Epithelial cell of prostate (primary cell): ENCODE measurements at regions not wholly inside any gene's neighbourhood (a gene's known extent, or its start where the extent isn't known, plus 50 kb on each side); places are given as distances from the start of the nearest gene placed in this dataset.

Experiments
- DNase-seq: peaks from one replicate; pipeline ENCODE4 v3.0.0-alpha.2; 2011; ENCODE audit warnings: low read depth, low spot score
- H3K27ac ChIP-seq: fragments of 450-650 bp; 2 replicates; pipeline ENCODE4 v1.5.1; 2017; ENCODE audit warnings: mild to moderate bottlenecking

- peak overlapping the region; percentile 41 for H3K27ac ChIP-seq
- DNase-seq = no peak
Measured at GRCh38 chr10:29860166-29860565, 199.2 kb downstream of the JCAD start.

DNA sequence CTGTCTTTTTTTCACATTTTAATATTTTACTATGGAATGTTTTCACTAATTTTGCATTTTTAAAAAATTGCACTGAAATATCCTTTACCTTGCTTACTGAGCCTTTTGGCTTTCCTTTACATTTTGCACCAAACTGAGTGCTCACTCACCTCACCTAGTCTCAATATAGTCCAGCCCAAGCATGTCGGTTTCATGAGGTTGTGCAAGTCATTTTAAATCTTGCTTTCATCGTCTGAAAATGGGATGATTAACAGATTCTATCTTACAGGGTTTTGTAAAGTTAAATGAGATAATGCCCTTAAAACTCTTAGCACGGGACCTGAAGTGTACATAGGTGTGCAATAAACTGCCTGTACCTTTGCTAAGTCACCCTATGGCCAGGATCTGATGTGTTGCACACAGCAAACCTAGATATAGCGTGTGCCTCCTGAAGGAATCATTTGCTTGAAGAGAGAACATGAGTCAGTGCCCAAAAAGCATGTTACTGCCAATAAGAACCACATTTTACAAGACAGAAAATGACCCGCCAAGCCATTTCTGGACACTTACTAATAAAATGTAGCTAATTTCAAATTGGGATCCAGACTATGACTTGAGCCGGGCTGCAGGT lies 199.8 kb downstream of the JCAD start:
- peak; percentile 61 for DNase-seq
- H3K27ac ChIP-seq = peak overlapping the region; percentile 41

DNA sequence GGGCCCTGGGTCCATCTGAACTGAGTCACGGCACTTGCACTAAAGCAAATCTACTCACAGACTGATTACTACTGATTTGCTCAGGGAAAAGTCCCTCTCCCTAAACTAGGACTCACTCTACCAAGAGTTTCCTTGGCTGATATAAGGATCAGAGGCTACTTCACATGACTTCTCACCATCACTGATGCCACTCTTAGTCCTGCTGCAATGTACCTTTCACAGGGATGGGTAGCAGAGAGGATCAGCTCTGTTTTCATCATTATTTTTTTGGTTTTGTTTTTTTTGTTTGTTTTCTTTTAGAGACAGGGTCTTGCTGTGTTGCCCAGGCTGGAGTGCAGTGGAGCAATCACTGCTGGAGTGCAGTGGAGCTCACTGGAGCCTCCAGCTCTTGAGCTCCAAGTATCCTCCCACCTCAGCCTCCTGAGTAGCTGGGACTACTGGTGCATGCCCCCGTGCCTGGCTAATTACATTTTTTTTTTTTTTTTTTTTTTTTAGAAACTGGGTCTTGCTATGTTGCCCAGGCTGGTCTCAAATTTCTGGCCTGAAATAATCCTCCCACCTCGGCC lies 200.6 kb downstream of the JCAD start:
- no peak for DNase-seq
- H3K27ac ChIP-seq = no peak overlapping the region

GRCh38 chr10:29857843-29858701 lies 201.3 kb downstream of the JCAD start:
- H3K27ac ChIP-seq = no peak overlapping the region
- DNase-seq = peak; percentile 46

DNA sequence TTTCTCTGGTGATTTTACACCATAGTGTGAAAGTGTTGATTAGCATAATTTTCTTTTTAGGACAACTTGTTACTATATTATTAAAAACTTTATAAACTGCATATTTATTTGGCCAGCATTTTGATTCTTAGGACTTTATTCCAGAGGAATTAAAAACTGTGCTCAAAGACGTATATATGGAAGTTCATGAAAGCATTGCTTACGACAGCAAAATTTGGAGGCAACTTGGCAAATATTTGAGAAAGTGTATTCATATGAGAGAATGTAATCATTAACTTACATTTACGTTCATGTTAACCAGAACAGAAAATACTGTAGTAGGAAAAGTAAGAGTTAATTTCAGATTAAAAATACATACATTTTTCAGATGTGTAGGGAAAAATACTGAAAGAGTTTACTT lies 203.1 kb downstream of the JCAD start:
- no peak overlapping the region for H3K27ac ChIP-seq
- DNase-seq = no peak

DNA sequence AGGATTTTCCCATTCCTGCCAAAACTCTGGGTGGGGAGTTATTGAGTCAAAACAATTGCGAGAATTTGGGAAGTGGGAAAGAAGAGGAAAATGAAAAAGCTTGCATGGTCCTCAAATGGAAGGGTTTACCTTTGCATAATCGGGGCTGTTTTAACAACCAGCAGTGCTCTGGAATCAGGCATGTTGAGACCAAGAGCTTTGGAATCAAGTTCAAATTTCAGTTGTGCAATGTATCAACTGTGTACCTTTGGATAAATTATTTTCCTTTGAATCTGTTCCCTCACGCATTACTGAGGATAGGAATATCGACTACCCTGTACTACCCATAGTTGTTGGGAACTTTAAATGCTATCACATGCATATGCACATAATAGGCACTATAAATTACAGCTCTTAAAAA lies 205.5 kb downstream of the JCAD start:
- no peak for DNase-seq

GRCh38 chr10:29851241-29851640 lies 208.1 kb downstream of the JCAD start:
- no peak overlapping the region for H3K27ac ChIP-seq
- no peak for DNase-seq

More for the DNA sequence above, 205.5 kb downstream of the JCAD start:
- no peak overlapping the region for H3K27ac ChIP-seq

DNA sequence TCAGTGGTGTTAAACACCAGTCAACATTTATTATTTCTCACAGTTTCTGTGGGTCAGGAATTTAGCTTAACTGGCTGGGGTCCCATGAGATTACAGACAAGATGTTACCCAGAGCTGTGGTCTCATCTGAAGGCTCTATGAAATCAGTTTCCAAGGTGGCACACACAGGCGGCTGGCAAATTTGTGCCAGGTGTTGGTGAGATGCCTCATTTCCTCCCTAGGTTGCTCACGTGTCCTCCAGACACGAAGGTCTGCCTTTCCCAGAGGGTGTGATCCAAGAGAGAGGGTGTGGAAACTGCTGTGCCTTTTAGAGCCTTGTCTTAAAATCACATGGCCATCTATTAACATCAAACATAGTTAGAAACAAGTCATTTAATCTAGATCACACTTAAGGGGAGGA lies 209.0 kb downstream of the JCAD start:
- no peak for DNase-seq
- no peak overlapping the region for H3K27ac ChIP-seq

- no peak overlapping the region for H3K27ac ChIP-seq
- no peak for DNase-seq
Measured at GRCh38 chr10:29849886-29850285, 209.5 kb downstream of the JCAD start.

GRCh38 chr10:29849126-29849833 lies 210.1 kb downstream of the JCAD start:
- no peak for DNase-seq
- no peak overlapping the region for H3K27ac ChIP-seq

DNA sequence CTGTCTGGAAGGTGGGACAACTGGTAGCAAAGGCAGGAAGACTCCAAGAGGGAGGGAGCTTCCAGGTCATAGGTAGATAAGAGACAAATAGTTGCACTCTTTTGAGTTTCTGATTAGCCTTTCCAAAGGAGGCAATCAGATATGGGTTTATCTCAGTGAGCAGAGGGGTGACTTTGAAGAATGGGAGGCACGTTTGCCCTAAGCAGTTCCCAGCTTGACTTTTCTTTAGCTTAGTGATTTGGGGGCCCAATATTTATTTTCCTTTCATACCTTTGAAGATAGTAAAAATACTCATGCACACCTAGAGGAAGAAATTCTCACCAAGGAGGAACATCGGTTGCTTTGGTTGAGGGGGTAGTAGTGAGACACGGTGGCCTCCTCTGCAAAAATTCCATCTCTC lies 212.1 kb upstream of the SVIL start:
- no peak for DNase-seq
- H3K27ac ChIP-seq = no peak overlapping the region

DNA sequence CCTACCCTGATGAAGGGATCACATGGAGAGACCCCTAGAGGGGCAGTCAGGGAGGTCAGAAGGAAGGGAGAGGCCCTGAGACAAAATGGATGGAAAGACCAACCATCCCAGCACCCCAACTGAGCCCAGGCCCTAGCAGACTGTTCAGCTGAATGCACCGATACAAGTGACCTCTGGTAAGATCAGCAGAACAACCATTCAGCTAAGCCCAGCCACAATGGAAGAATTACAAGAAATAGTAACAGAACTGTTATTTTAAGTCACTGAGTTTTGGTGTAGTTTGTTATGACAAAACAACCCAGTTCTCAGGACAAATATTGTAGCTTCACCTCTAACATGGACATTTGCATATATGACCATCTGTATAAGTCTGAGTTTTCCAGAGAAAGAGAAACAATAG lies 210.4 kb upstream of the SVIL start:
- no peak overlapping the region for H3K27ac ChIP-seq
- no peak for DNase-seq

DNA sequence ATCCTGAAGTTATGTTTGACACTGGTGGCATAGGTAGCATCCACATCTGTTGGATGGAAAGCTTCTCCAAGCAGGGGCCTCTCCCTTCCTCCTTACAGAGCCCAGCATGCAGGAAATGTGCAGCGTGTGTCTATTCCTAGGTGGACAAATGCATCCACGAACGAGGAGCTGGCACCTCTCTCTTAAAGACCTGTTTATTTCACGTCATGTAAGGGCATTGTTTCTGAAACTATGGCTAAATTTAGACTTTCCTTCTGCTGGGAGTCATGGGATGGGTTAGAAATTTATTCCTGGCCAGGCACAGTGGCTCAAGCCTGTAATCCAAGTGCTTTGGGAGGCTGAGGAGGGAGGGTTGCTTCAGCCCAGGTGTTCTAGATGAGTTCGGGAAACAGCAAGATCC lies 208.4 kb upstream of the SVIL start:
- no peak overlapping the region for H3K27ac ChIP-seq
- no peak for DNase-seq

- H3K27ac ChIP-seq = no peak overlapping the region
- peak; percentile 59 for DNase-seq
Measured at GRCh38 chr10:29841724-29842649, 207.2 kb upstream of the SVIL start.

DNA sequence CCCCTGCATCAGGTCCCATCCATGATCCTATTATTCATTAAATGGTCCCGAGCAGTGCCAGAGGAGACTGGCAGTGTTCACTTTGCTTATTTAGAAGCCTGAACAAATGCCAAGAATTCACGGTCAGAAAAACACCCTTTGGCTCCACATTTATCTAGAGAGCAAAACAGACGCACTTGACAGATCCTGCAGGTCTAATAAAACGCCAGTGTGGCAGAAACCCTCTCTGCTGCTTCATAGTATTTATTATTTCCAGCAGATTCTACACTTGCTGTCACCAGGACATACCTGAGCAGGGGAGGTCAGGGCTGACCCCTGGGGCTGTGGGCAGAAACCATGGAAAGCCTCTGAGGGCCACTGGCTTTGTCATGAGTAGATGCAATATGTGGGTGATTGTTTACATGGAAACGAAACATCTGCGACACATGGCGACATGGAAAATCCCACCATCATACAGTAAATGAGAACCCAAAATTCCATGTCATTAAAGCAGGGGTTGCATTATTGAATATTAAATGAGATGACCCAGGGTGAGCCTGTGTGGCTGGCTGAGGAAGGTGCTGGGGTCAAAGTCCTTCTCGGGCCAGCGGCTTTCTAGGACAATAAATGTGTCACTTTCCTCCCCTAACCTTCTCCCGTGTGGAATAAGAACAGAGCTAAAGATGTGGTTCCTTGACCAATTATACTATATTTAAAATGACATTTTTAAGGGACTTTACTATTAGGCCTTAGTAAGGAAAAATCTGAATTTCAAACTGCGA lies 205.9 kb upstream of the SVIL start:
- no peak for DNase-seq
- H3K27ac ChIP-seq = peak overlapping the region; percentile 76

DNA sequence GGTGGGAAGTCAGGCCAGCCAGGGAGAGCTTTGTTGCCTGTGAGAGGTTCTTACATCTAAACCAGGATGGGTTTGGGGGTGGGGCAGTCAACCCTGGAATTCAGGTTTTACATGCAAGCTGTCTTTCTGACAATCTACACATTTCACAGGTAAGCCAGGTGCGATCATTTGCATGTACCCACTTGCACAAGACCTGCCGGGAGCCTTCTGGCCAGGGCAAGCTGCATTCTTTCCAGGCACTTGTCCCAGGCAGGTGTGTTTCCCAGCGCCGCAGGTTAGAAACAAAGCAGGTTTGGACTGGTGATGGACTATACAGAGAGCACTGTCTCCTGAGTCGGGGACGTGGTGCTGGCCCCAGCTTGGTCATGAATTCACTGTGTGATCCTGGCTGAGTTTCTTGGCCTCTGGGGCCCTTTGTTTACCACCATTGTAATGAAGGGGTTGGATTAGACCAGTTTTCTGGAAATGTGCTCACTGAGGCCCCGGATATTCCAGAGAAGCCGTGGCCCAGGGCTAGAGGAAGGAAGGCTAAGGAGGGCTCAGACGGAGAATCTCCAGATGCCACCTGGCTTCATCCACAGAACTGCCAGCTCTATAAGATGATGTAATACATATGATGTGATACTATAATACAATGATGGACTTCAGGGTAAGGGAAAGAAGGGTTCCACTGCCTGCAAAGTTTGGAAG lies 205.2 kb upstream of the SVIL start:
- DNase-seq = peak; percentile 95
- peak overlapping the region; percentile 76 for H3K27ac ChIP-seq

- DNase-seq = no peak
- H3K27ac ChIP-seq = no peak overlapping the region
Measured at GRCh38 chr10:29838539-29838938, 203.8 kb upstream of the SVIL start.

GRCh38 chr10:29837586-29837985 lies 202.8 kb upstream of the SVIL start:
- no peak for DNase-seq
- no peak overlapping the region for H3K27ac ChIP-seq

DNA sequence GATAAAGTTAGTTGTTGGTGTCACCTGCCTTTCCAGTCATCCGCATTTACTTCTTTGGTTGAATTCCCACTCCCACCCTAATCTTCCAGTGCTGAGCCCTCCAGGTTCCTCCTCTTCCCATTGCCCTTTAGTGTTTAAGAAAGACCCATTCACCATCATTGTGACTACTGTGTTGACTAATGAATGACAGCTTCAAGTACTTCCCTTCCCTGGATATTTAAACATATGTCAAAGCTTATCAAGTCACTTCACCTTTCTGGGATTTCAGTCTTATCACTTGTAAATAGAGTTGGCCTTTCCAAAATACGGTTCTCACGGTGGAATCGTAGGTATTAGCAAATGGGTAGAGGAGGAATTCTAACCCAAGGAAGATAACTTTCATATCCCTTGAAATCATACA lies 201.6 kb upstream of the SVIL start:
- DNase-seq = no peak
- H3K27ac ChIP-seq = no peak overlapping the region
